ENCODE measurements at regions not wholly inside any gene's neighbourhood (a gene's known extent, or its start where the extent isn't known, plus 50 kb on each side); places are given as distances from the start of the nearest gene placed in this dataset.

GRCh38 chr12:30019366-30020140, 235.8 kb upstream of the TMTC1 start:
- no peak for DNase-seq (ENCODE audit: low spot score)
- no peak overlapping the region for H3K4me3 Mint-ChIP-seq (ENCODE audit: unreplicated experiment)
- TF ChIP-seq CTCF (IDR thresholded peaks at IDR 0.05) = no peak
- H3K9me3 Mint-ChIP-seq (ENCODE audit: low read depth) = peaks cover 4% of the 10 kb centered on the region
- peaks cover 1% of the 10 kb centered on the region for H3K36me3 Mint-ChIP-seq (ENCODE audit: low read depth)
- H3K4me1 Mint-ChIP-seq (ENCODE audit: low read depth) = peaks cover 70% of the 10 kb centered on the region
- H3K27ac Mint-ChIP-seq (ENCODE audit: unreplicated experiment) = peak overlapping the region; percentile 46
- H3K27me3 Mint-ChIP-seq (ENCODE audit: low read depth) = no peaks in the 10 kb centered on the region

- no peak for TF ChIP-seq CTCF (IDR thresholded peaks at IDR 0.05)
- Mint-ChIP-seq H3K36me3 (ENCODE audit: low read depth) (no peaks in the 10 kb centered on the region), H3K4me3 (ENCODE audit: unreplicated experiment) (no peak overlapping the region), H3K27me3 (ENCODE audit: low read depth) (no peaks in the 10 kb centered on the region), H3K4me1 (ENCODE audit: low read depth) (peaks cover 66% of the 10 kb centered on the region), H3K27ac (ENCODE audit: unreplicated experiment) (no peak overlapping the region), H3K9me3 (ENCODE audit: low read depth) (peaks cover 4% of the 10 kb centered on the region)
- DNase-seq (ENCODE audit: low spot score) = no peak
Measured at GRCh38 chr12:30016540-30017055, 232.9 kb upstream of the TMTC1 start.

GRCh38 chr12:30015631-30016337, 232.0 kb upstream of the TMTC1 start:
- H3K27ac Mint-ChIP-seq (ENCODE audit: unreplicated experiment) = peak overlapping the region; percentile 39
- no peak for DNase-seq (ENCODE audit: low spot score)

GRCh38 chr12:30014991-30015390, 231.2 kb upstream of the TMTC1 start:
- Mint-ChIP-seq H3K4me3 (ENCODE audit: unreplicated experiment) (no peak overlapping the region), H3K9me3 (ENCODE audit: low read depth) (peaks cover 4% of the 10 kb centered on the region), H3K36me3 (ENCODE audit: low read depth) (no peaks in the 10 kb centered on the region), H3K27me3 (ENCODE audit: low read depth) (no peaks in the 10 kb centered on the region), H3K27ac (ENCODE audit: unreplicated experiment) (peak overlapping the region; percentile 80), H3K4me1 (ENCODE audit: low read depth) (peaks cover 60% of the 10 kb centered on the region)
- no peak for TF ChIP-seq CTCF (IDR thresholded peaks at IDR 0.05)
- no peak for DNase-seq (ENCODE audit: low spot score)

More at GRCh38 chr12:30015631-30016337, 232.0 kb upstream of the TMTC1 start:
- H3K9me3 Mint-ChIP-seq (ENCODE audit: low read depth) = peaks cover 4% of the 10 kb centered on the region
- no peak overlapping the region for H3K4me3 Mint-ChIP-seq (ENCODE audit: unreplicated experiment)
- no peaks in the 10 kb centered on the region for H3K27me3 Mint-ChIP-seq (ENCODE audit: low read depth)
- H3K36me3 Mint-ChIP-seq (ENCODE audit: low read depth) = no peaks in the 10 kb centered on the region
- peaks cover 61% of the 10 kb centered on the region for H3K4me1 Mint-ChIP-seq (ENCODE audit: low read depth)
- TF ChIP-seq CTCF (IDR thresholded peaks at IDR 0.05) = peak; percentile 22

- Mint-ChIP-seq H3K4me1 (ENCODE audit: low read depth) (peaks cover 60% of the 10 kb centered on the region), H3K4me3 (ENCODE audit: unreplicated experiment) (no peak overlapping the region), H3K27ac (ENCODE audit: unreplicated experiment) (no peak overlapping the region), H3K27me3 (ENCODE audit: low read depth) (no peaks in the 10 kb centered on the region), H3K9me3 (ENCODE audit: low read depth) (peaks cover 4% of the 10 kb centered on the region), H3K36me3 (ENCODE audit: low read depth) (no peaks in the 10 kb centered on the region)
- no peak for DNase-seq (ENCODE audit: low spot score)
- no peak for TF ChIP-seq CTCF (IDR thresholded peaks at IDR 0.05)
Measured at GRCh38 chr12:30012816-30013450, 229.2 kb upstream of the TMTC1 start.
